GM12878 (cell line): ENCODE measurements at regions not wholly inside any gene's neighbourhood (a gene's known extent, or its start where the extent isn't known, plus 50 kb on each side); places are given as distances from the start of the nearest gene placed in this dataset.

Source experiments
- ATAC-seq: fragments of 200-7000 bp; cut with Tn5 transposase; 3 replicates; pipeline ENCODE4 v1.9.1; 2020; ENCODE audit warnings: mild to moderate bottlenecking, moderate library complexity
- BruUV-seq: library from RNA; stranded (reverse); fragments of 400-500 nt; replicated peaks from 2 replicates; lab custom pipeline; 2021; lab: Mats Ljungman, UMichigan
- CTCF ChIA-PET: fragments of 300-600 bp; sonication (Branson Sonifier 250); formaldehyde crosslinking; extraction: SDS; loops from one replicate; lab custom pipeline; 2021; ENCODE audit warnings: inconsistent platforms; lab: Yijun Ruan, JAX
- POLR2A ChIA-PET: fragments of 350-600 bp; formaldehyde crosslinking; extraction: SDS; loops from one replicate; lab custom pipeline; 2021; ENCODE audit warnings: inconsistent platforms; lab: Charles Lee
- RAD21 ChIA-PET: fragments of 300-600 bp; sonication (Branson Sonifier 250); formaldehyde crosslinking; loops from one replicate; lab custom pipeline; 2023; ENCODE audit warnings: antibody characterized with exemption; ENCODE audit not compliant: unreplicated experiment; lab: Charles Lee
- SMC1A ChIA-PET: fragments of 300-600 bp; sonication (Branson Sonifier 250); formaldehyde crosslinking; loops from one replicate; lab custom pipeline; 2023; ENCODE audit not compliant: unreplicated experiment, uncharacterized antibody; lab: Charles Lee
- DNase-seq: peaks from one replicate; pipeline ENCODE4 v3.0.0-alpha.2; 2011; ENCODE audit warnings: low read depth, low spot score
- FAIRE-seq: peaks from 3 replicates; lab custom pipeline; 2011; peaks lifted over from hg19 to GRCh38; lab: Jason Lieb, UNC
- H2AFZ ChIP-seq: 2 replicates; pipeline ENCODE4 v1.6.0; 2011; ENCODE audit warnings: low read depth, low read length, control low read depth; ENCODE audit not compliant: control insufficient read depth
- H3K27ac ChIP-seq: 2 replicates; pipeline ENCODE4 v1.5.1; 2011; ENCODE audit warnings: control low read depth; ENCODE audit not compliant: control insufficient read depth, insufficient read depth
- H3K27me3 ChIP-seq, 2 experiments: replicated peaks in 1 of 2; 2 replicates each; pipeline versions ENCODE4 v1.6.0 to v1.6.1; 2011; ENCODE audit warnings: low read length in 1 of 2; ENCODE audit not compliant: control insufficient read depth in 2 of 2, insufficient read depth in 2 of 2
- H3K36me3 ChIP-seq, 2 experiments: 2 replicates each; pipeline ENCODE4 v1.5.1; 2011; ENCODE audit warnings: low read length in 1 of 2; ENCODE audit not compliant: control insufficient read depth in 2 of 2, insufficient read depth in 2 of 2
- H3K4me1 ChIP-seq: 2 replicates; pipeline ENCODE4 v1.6.1; 2011; ENCODE audit warnings: mild to moderate bottlenecking, low read length, moderate library complexity, mixed read lengths; ENCODE audit not compliant: control insufficient read depth, insufficient read depth
- H3K4me2 ChIP-seq: 2 replicates; pipeline ENCODE4 v1.6.0; 2011; ENCODE audit warnings: control low read depth; ENCODE audit not compliant: control insufficient read depth, insufficient read depth
- H3K4me3 ChIP-seq: fragments of 200-600 bp; sonication (generic); 2 replicates; pipeline ENCODE4 v1.5.1; 2016
- H3K79me2 ChIP-seq: 2 replicates; pipeline ENCODE4 v1.6.0; 2011; ENCODE audit warnings: low read length; ENCODE audit not compliant: control insufficient read depth, insufficient read depth
- H3K9ac ChIP-seq: 2 replicates; pipeline ENCODE4 v1.8.0; 2011; ENCODE audit warnings: low read length, control low read depth, mixed read lengths; ENCODE audit not compliant: control insufficient read depth, insufficient read depth
- H3K9me3 ChIP-seq: replicated peaks from 3 replicates; pipeline ENCODE4 v1.5.1; 2011; ENCODE audit warnings: mild to moderate bottlenecking, low read length; ENCODE audit not compliant: control insufficient read depth, insufficient read depth
- H4K20me1 ChIP-seq: 2 replicates; pipeline ENCODE4 v1.6.0; 2011; ENCODE audit not compliant: control insufficient read depth, insufficient read depth
- CHD4 ChIP-seq: fragments of 200-600 bp; sonication (generic); IDR thresholded peaks from 2 replicates; pipeline ENCODE4 v1.6.1; 2016; ENCODE audit warnings: mild to moderate bottlenecking
- CREM ChIP-seq: IDR thresholded peaks from 2 replicates; pipeline ENCODE4 v1.6.1; 2014; ENCODE audit warnings: antibody characterized with exemption, low read depth
- EZH2 ChIP-seq: IDR thresholded peaks from 2 replicates; pipeline ENCODE4 v1.6.1; 2012; ENCODE audit warnings: low read depth, mild to moderate bottlenecking, control low read depth, inconsistent platforms, low read length, borderline replicate concordance; ENCODE audit not compliant: control insufficient read depth
- JUND ChIP-seq: IDR thresholded peaks from 2 replicates; pipeline ENCODE4 v1.6.1; 2012; ENCODE audit warnings: low read depth, mild to moderate bottlenecking, low read length, improper control_type of control experiment, moderate library complexity
- LARP7 ChIP-seq: fragments of 450-650 bp; IDR thresholded peaks from 2 replicates; pipeline ENCODE4 v1.6.1; 2017; ENCODE audit warnings: mild to moderate bottlenecking
- NR2C2 ChIP-seq: IDR thresholded peaks from 2 replicates; pipeline ENCODE4 v1.6.1; 2011; ENCODE audit warnings: borderline replicate concordance, low read depth; ENCODE audit not compliant: control insufficient read depth, insufficient read length
- RAD21 ChIP-seq: IDR thresholded peaks from 2 replicates; pipeline ENCODE4 v1.6.1; 2011; ENCODE audit warnings: mild to moderate bottlenecking, low read depth, low read length, moderate library complexity; ENCODE audit not compliant: insufficient read depth
- RUNX3 ChIP-seq: IDR thresholded peaks from 2 replicates; pipeline ENCODE4 v1.6.1; 2012; ENCODE audit warnings: low read length, inconsistent platforms
- WGBS: methylation state at CpG from one replicate; pipeline ENCODE4 v1.1.6; 2016; ENCODE audit warnings: low lambda C conversion rate; ENCODE audit not compliant: insufficient replicate concordance, insufficient coverage; ENCODE audit errors: missing lambda C conversion rate; 5-methylcytosine and 5-hydroxymethylcytosine counted together
- in situ Hi-C: fragments of 300-500 bp; cut with MboI; formaldehyde crosslinking; loops from 9 replicates; pipeline ENCODE4 v1.14.3; 2018; ENCODE audit warnings: mixed read lengths
- intact Hi-C: fragments of 100-400 bp; cut with micrococcal nuclease; formaldehyde crosslinking; loops from one replicate; pipeline ENCODE4 v1.14.2; 2022; ENCODE audit not compliant: unreplicated experiment
- TF ChIP-seq, protein P1 (sequence below): fragments of 150-350 bp; IDR thresholded peaks from 2 replicates; pipeline ENCODE4 v1.6.1; 2016; ENCODE audit warnings: low read depth, low read length
- TF ChIP-seq, protein P2 (sequence below): IDR thresholded peaks from 2 replicates; pipeline ENCODE4 v1.6.1; 2012; ENCODE audit warnings: low read length, inconsistent platforms
- TF ChIP-seq, protein P3 (sequence below): IDR thresholded peaks from 2 replicates; pipeline ENCODE4 v1.6.1; 2011; ENCODE audit warnings: borderline replicate concordance, low read depth, mild to moderate bottlenecking, moderate library complexity, mixed read lengths, low read length; ENCODE audit not compliant: insufficient read depth; ENCODE audit errors: extremely low read length
- TF ChIP-seq, protein P4 (sequence below): IDR thresholded peaks from 2 replicates; pipeline ENCODE4 v1.6.1; 2012; ENCODE audit warnings: mild to moderate bottlenecking, low read depth, low read length

DNA sequence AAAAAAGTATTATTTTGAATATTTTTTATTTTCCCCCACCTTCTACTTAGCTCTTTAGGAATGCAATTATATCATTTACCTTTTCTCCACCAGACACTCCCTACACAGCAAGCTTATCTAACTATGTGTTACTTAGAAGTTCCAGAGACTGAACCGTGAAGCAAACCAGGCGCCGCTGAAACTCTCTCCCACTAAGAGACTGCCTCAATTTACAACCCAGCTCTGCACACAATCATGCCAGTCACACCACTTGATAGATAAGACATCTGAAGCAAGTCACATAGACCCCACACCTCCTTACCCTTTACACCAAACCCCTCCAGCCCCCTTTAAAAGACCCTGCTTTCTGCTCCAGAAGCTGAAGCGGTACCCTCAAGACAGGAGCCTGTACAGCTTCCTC is 245.5 kb downstream of the S1PR1 start (continued):
- TF ChIP-seq, protein P1, sequence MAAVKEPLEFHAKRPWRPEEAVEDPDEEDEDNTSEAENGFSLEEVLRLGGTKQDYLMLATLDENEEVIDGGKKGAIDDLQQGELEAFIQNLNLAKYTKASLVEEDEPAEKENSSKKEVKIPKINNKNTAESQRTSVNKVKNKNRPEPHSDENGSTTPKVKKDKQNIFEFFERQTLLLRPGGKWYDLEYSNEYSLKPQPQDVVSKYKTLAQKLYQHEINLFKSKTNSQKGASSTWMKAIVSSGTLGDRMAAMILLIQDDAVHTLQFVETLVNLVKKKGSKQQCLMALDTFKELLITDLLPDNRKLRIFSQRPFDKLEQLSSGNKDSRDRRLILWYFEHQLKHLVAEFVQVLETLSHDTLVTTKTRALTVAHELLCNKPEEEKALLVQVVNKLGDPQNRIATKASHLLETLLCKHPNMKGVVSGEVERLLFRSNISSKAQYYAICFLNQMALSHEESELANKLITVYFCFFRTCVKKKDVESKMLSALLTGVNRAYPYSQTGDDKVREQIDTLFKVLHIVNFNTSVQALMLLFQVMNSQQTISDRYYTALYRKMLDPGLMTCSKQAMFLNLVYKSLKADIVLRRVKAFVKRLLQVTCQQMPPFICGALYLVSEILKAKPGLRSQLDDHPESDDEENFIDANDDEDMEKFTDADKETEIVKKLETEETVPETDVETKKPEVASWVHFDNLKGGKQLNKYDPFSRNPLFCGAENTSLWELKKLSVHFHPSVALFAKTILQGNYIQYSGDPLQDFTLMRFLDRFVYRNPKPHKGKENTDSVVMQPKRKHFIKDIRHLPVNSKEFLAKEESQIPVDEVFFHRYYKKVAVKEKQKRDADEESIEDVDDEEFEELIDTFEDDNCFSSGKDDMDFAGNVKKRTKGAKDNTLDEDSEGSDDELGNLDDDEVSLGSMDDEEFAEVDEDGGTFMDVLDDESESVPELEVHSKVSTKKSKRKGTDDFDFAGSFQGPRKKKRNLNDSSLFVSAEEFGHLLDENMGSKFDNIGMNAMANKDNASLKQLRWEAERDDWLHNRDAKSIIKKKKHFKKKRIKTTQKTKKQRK = no peak
- no peak for TF ChIP-seq JUND

DNA sequence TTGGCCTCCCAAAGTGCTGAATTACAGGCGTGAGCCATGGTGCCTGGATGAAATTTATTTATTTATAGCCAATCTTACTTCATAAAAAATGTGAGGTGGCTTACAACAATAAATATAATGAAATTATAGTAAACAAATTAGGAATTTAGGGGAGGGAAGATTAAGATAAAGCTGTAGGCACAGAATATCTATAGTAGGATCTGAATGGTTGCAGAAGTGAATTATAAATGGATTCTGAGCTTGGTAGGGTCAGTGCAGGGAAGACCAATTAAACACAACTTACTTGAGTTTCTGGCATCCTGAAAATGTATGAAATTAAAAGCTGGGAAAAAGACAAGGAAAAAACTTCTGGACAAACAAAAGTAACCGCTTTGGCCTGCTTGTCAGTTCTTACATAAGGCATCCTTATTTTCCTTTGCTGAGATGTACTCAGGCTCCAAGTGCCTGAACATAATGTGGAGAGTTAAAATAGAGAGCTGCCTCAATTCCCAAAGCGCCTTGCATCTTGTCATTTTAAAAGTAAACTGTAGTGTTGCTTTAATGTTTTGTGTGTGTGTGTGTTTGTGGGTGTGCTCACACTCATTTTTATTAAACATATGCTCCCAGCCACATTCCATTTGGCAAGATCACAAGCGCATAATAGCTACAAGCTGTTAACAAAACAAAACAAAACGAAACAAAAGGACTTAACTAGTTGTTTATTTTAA is 247.3 kb downstream of the S1PR1 start:
- no peak for DNase-seq
- Histone ChIP-seq H3K9me3 (no peaks in the 10 kb centered on the region; the same call in 2 of the 3 replicates), H3K4me3 (no peak overlapping the region), H3K36me3 (no peaks in the 10 kb centered on the region), H3K4me2 (no peak overlapping the region), H3K79me2 (no peaks in the 10 kb centered on the region), H4K20me1 (no peaks in the 10 kb centered on the region), H2AFZ (no peak overlapping the region), H3K27ac (no peak overlapping the region), H3K4me1 (no peaks in the 10 kb centered on the region), H3K27me3 (no peaks in the 10 kb centered on the region), H3K9ac (no peak overlapping the region)
- TF ChIP-seq, protein P2, sequence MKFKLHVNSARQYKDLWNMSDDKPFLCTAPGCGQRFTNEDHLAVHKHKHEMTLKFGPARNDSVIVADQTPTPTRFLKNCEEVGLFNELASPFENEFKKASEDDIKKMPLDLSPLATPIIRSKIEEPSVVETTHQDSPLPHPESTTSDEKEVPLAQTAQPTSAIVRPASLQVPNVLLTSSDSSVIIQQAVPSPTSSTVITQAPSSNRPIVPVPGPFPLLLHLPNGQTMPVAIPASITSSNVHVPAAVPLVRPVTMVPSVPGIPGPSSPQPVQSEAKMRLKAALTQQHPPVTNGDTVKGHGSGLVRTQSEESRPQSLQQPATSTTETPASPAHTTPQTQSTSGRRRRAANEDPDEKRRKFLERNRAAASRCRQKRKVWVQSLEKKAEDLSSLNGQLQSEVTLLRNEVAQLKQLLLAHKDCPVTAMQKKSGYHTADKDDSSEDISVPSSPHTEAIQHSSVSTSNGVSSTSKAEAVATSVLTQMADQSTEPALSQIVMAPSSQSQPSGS = no peak
- TF ChIP-seq, protein P3, sequence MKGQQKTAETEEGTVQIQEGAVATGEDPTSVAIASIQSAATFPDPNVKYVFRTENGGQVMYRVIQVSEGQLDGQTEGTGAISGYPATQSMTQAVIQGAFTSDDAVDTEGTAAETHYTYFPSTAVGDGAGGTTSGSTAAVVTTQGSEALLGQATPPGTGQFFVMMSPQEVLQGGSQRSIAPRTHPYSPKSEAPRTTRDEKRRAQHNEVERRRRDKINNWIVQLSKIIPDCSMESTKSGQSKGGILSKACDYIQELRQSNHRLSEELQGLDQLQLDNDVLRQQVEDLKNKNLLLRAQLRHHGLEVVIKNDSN = no peak
- TF ChIP-seq CREM (no peak), RAD21 (no peak), EZH2 (no peak), LARP7 (no peak), NR2C2 (no peak), RUNX3 (no peak), CHD4 (no peak)
- TF ChIP-seq, protein P4, sequence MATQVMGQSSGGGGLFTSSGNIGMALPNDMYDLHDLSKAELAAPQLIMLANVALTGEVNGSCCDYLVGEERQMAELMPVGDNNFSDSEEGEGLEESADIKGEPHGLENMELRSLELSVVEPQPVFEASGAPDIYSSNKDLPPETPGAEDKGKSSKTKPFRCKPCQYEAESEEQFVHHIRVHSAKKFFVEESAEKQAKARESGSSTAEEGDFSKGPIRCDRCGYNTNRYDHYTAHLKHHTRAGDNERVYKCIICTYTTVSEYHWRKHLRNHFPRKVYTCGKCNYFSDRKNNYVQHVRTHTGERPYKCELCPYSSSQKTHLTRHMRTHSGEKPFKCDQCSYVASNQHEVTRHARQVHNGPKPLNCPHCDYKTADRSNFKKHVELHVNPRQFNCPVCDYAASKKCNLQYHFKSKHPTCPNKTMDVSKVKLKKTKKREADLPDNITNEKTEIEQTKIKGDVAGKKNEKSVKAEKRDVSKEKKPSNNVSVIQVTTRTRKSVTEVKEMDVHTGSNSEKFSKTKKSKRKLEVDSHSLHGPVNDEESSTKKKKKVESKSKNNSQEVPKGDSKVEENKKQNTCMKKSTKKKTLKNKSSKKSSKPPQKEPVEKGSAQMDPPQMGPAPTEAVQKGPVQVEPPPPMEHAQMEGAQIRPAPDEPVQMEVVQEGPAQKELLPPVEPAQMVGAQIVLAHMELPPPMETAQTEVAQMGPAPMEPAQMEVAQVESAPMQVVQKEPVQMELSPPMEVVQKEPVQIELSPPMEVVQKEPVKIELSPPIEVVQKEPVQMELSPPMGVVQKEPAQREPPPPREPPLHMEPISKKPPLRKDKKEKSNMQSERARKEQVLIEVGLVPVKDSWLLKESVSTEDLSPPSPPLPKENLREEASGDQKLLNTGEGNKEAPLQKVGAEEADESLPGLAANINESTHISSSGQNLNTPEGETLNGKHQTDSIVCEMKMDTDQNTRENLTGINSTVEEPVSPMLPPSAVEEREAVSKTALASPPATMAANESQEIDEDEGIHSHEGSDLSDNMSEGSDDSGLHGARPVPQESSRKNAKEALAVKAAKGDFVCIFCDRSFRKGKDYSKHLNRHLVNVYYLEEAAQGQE = no peak
- POLR2A ChIA-PET = interaction anchor here (0.6 kb wide), 1 partner anchor 12 kb away, joined by 3 read pairs; no protein-coding TSS in a partner anchor
- CTCF ChIA-PET = interaction anchor here (0.7 to 5.7 kb wide), 7 partner anchors 10 to 95 kb away, joined by 3 to 43 read pairs (median 7); no protein-coding TSS in a partner anchor
- RAD21 ChIA-PET = no interaction called here
- no TSS peak for BruUV-seq
- no peak for ATAC-seq
- SMC1A ChIA-PET = interaction anchor here (0.6 to 2.1 kb wide), 3 partner anchors 10 to 1505 kb away, joined by 3 to 6 read pairs (median 3); no protein-coding TSS in a partner anchor
- no peak for FAIRE-seq
- intact Hi-C loops = no loop called here
- in situ Hi-C loops = no loop called here
- WGBS = 54% methylated on average over 5 of the region's 5 CpGs
